ENCODE measurements at regions not wholly inside any gene's neighbourhood (a gene's known extent, or its start where the extent isn't known, plus 50 kb on each side); places are given as distances from the start of the nearest gene placed in this dataset.

DNA sequence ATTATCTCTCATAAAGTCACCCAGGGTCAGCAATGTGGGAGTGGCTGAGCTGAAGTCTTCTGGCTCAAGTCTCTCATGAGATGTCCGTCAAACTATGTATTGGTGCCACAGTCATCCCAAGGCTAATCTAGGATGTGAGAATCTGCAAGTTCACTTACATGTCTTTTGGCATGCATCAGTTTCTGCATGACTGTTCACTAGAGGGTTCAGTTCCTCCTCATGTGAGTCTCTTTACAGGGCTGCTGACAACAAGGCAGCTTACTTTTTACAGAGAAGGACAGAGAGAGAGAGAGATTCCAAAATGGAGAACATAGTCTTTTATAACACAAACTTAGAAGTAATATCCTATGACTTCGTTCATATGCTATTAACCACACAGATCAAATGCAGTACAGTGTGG lies 328.8 kb upstream of the SLITRK1 start:
- H3K4me1 Mint-ChIP-seq = no peaks in the 10 kb centered on the region
- ATAC-seq (no peak), DNase-seq (ENCODE audit: low spot score) (no peak)
- TF ChIP-seq, protein P1, sequence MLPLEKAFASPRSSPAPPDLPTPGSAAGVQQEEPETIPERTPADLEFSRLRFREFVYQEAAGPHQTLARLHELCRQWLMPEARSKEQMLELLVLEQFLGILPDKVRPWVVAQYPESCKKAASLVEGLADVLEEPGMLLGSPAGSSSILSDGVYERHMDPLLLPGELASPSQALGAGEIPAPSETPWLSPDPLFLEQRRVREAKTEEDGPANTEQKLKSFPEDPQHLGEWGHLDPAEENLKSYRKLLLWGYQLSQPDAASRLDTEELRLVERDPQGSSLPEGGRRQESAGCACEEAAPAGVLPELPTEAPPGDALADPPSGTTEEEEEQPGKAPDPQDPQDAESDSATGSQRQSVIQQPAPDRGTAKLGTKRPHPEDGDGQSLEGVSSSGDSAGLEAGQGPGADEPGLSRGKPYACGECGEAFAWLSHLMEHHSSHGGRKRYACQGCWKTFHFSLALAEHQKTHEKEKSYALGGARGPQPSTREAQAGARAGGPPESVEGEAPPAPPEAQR (CRISPR knock-in tag; IDR thresholded peaks at IDR 0.05) = no peak
- TF ChIP-seq, protein P2, sequence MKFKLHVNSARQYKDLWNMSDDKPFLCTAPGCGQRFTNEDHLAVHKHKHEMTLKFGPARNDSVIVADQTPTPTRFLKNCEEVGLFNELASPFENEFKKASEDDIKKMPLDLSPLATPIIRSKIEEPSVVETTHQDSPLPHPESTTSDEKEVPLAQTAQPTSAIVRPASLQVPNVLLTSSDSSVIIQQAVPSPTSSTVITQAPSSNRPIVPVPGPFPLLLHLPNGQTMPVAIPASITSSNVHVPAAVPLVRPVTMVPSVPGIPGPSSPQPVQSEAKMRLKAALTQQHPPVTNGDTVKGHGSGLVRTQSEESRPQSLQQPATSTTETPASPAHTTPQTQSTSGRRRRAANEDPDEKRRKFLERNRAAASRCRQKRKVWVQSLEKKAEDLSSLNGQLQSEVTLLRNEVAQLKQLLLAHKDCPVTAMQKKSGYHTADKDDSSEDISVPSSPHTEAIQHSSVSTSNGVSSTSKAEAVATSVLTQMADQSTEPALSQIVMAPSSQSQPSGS (CRISPR knock-in tag; IDR thresholded peaks at IDR 0.05; ENCODE audit: borderline replicate concordance, low read depth) = no peak
- TF ChIP-seq, protein P3, sequence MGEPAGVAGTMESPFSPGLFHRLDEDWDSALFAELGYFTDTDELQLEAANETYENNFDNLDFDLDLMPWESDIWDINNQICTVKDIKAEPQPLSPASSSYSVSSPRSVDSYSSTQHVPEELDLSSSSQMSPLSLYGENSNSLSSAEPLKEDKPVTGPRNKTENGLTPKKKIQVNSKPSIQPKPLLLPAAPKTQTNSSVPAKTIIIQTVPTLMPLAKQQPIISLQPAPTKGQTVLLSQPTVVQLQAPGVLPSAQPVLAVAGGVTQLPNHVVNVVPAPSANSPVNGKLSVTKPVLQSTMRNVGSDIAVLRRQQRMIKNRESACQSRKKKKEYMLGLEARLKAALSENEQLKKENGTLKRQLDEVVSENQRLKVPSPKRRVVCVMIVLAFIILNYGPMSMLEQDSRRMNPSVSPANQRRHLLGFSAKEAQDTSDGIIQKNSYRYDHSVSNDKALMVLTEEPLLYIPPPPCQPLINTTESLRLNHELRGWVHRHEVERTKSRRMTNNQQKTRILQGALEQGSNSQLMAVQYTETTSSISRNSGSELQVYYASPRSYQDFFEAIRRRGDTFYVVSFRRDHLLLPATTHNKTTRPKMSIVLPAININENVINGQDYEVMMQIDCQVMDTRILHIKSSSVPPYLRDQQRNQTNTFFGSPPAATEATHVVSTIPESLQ (CRISPR knock-in tag; IDR thresholded peaks at IDR 0.05) = no peak
- TF ChIP-seq, protein P4, sequence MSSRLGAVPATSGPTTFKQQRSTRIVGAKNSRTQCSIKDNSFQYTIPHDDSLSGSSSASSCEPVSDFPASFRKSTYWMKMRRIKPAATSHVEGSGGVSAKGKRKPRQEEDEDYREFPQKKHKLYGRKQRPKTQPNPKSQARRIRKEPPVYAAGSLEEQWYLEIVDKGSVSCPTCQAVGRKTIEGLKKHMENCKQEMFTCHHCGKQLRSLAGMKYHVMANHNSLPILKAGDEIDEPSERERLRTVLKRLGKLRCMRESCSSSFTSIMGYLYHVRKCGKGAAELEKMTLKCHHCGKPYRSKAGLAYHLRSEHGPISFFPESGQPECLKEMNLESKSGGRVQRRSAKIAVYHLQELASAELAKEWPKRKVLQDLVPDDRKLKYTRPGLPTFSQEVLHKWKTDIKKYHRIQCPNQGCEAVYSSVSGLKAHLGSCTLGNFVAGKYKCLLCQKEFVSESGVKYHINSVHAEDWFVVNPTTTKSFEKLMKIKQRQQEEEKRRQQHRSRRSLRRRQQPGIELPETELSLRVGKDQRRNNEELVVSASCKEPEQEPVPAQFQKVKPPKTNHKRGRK (CRISPR knock-in tag; IDR thresholded peaks at IDR 0.05; ENCODE audit: borderline replicate concordance) = no peak
- TF ChIP-seq, protein P5, sequence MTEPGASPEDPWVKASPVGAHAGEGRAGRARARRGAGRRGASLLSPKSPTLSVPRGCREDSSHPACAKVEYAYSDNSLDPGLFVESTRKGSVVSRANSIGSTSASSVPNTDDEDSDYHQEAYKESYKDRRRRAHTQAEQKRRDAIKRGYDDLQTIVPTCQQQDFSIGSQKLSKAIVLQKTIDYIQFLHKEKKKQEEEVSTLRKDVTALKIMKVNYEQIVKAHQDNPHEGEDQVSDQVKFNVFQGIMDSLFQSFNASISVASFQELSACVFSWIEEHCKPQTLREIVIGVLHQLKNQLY (CRISPR knock-in tag; IDR thresholded peaks at IDR 0.05) = no peak
- no peak overlapping the region for H3K4me3 Mint-ChIP-seq
- no peaks in the 10 kb centered on the region for H3K36me3 Mint-ChIP-seq
- ChIA-PET POLR2A (no interaction called here), CTCF (no interaction called here)
- H3K27ac Mint-ChIP-seq = no peak overlapping the region
- H3K9me3 Mint-ChIP-seq = peaks cover 7% of the 10 kb centered on the region
- H3K27me3 Mint-ChIP-seq (ENCODE audit: low read depth) = no peaks in the 10 kb centered on the region

DNA sequence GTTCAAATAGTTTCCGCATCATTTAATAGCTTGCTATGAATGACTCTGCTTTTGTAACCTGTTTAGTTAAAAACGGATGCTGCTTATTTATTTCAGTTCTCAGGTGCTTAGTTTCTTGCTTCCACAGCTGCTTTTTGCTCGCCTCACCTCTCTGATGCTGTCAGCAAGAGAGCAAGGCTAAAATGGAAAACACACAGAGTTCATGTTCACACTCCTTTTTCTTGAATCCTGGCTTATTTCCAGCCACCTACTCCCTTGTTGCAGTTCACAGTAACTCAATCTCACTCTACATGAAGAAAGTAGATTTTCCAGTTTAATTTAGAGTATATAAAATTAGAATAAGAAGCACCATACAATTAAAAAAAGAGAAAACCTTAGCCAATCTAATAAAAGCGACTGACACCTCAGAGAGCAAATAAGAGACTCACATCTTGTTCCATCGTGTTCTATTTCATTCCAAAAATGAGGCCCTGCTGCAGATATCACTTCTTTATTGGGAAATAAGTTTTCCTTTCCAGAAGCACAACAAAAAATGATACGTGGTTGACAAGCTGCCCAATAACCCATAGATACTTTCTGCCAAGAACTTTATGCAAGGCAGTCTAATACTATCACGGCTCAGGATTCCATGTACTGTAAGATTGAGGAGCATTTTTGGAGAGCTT lies 326.1 kb upstream of the SLITRK1 start:
- no peaks in the 10 kb centered on the region for H3K36me3 Mint-ChIP-seq
- ChIA-PET POLR2A (no interaction called here), CTCF (no interaction called here)
- H3K4me3 Mint-ChIP-seq = no peak overlapping the region
- ATAC-seq (no peak), DNase-seq (ENCODE audit: low spot score) (no peak)
- TF ChIP-seq KAT7 (CRISPR knock-in tag; IDR thresholded peaks at IDR 0.05; ENCODE audit: borderline replicate concordance) (no peak), TEAD1 (CRISPR knock-in tag; IDR thresholded peaks at IDR 0.05) (no peak), EMX1 (CRISPR knock-in tag; IDR thresholded peaks at IDR 0.05) (no peak), SP1 (CRISPR knock-in tag; conservative IDR thresholded peaks at IDR 0.05) (no peak), TP53 (CRISPR knock-in tag; IDR thresholded peaks at IDR 0.05) (no peak), TEAD4 (CRISPR knock-in tag; IDR thresholded peaks at IDR 0.05) (no peak), ZNF138 (CRISPR knock-in tag; conservative IDR thresholded peaks at IDR 0.05) (no peak), NFE2L1 (CRISPR knock-in tag; IDR thresholded peaks at IDR 0.05) (no peak)
- TF ChIP-seq, protein P6, sequence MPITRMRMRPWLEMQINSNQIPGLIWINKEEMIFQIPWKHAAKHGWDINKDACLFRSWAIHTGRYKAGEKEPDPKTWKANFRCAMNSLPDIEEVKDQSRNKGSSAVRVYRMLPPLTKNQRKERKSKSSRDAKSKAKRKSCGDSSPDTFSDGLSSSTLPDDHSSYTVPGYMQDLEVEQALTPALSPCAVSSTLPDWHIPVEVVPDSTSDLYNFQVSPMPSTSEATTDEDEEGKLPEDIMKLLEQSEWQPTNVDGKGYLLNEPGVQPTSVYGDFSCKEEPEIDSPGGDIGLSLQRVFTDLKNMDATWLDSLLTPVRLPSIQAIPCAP (CRISPR knock-in tag; IDR thresholded peaks at IDR 0.05) = no peak
- TF ChIP-seq, protein P7, sequence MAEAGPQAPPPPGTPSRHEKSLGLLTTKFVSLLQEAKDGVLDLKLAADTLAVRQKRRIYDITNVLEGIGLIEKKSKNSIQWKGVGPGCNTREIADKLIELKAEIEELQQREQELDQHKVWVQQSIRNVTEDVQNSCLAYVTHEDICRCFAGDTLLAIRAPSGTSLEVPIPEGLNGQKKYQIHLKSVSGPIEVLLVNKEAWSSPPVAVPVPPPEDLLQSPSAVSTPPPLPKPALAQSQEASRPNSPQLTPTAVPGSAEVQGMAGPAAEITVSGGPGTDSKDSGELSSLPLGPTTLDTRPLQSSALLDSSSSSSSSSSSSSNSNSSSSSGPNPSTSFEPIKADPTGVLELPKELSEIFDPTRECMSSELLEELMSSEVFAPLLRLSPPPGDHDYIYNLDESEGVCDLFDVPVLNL (CRISPR knock-in tag; IDR thresholded peaks at IDR 0.05; ENCODE audit: borderline replicate concordance, low read depth) = no peak
- no peaks in the 10 kb centered on the region for H3K9me3 Mint-ChIP-seq
- H3K27ac Mint-ChIP-seq = no peak overlapping the region
- no peaks in the 10 kb centered on the region for H3K4me1 Mint-ChIP-seq
- no peaks in the 10 kb centered on the region for H3K27me3 Mint-ChIP-seq (ENCODE audit: low read depth)
